T-cell (primary cell): ENCODE measurements at regions not wholly inside any gene's neighbourhood (a gene's known extent, or its start where the extent isn't known, plus 50 kb on each side); places are given as distances from the start of the nearest gene placed in this dataset.

Source experiments
- ATAC-seq, 4 experiments: fragments of 200-7000 bp in 3 of 4; fragments of 150-1000 bp in 1 of 4; cut with Tn5 transposase; replicated peaks in 1 of 4; 1 replicate in 3 of 4; 2 replicates in 1 of 4; pipeline ENCODE4 v1.10.0; 2021; ENCODE audit warnings: moderate library complexity in 3 of 4, mild to moderate bottlenecking in 2 of 4, moderate number of reproducible peaks in 1 of 4
- CTCF ChIA-PET, 2 donors: fragments of 300-600 bp; sonication (Branson Sonifier 250); formaldehyde crosslinking; loops; one replicate each; lab custom pipeline; 2022; ENCODE audit warnings: antibody characterized with exemption in 2 of 2; lab: Charles Lee
- POLR2A ChIA-PET, 2 donors: fragments of 300-600 bp; sonication (Branson Sonifier 250); formaldehyde crosslinking; loops; one replicate each; lab custom pipeline; 2022; ENCODE audit warnings: antibody characterized with exemption in 2 of 2; lab: Charles Lee
- DNase-seq, 35 experiments: peaks; one replicate each; pipeline versions ENCODE4 v3.0.0 to v3.0.0-alpha.2; 2013 to 2023
- H3K27ac ChIP-seq: one replicate; pipeline ENCODE4 v1.5.1; 2013; ENCODE audit warnings: low read length
- H3K27me3 ChIP-seq, 2 experiments: replicated peaks in 1 of 2; 1 replicate in 1 of 2; 2 replicates in 1 of 2; pipeline versions ENCODE4 v1.6.1 to v1.7.0; 2013; ENCODE audit warnings: low read length in 1 of 2, mixed read lengths in 1 of 2; ENCODE audit not compliant: control insufficient read depth in 2 of 2, insufficient read depth in 2 of 2; ENCODE audit errors: extremely low read depth in 1 of 2
- H3K36me3 ChIP-seq, 2 donors: 1 replicate in 1 of 2; 2 replicates in 1 of 2; pipeline versions ENCODE4 v1.6.1 to v1.7.0; 2013; ENCODE audit warnings: low read length in 1 of 2; ENCODE audit not compliant: control insufficient read depth in 2 of 2, insufficient read depth in 1 of 2; ENCODE audit errors: extremely low read depth in 1 of 2
- H3K4me1 ChIP-seq, 2 experiments: 1 replicate in 1 of 2; 2 replicates in 1 of 2; pipeline versions ENCODE4 v1.6.1 to v1.7.0; 2013; ENCODE audit warnings: low read length in 2 of 2, mixed read lengths in 1 of 2; ENCODE audit not compliant: insufficient read depth in 2 of 2, control insufficient read depth in 1 of 2; ENCODE audit errors: extremely low read depth in 1 of 2
- H3K4me3 ChIP-seq, 2 donors: 1 replicate in 1 of 2; 2 replicates in 1 of 2; pipeline versions ENCODE4 v1.5.1 to v1.7.0; 2013; ENCODE audit warnings: mild to moderate bottlenecking in 2 of 2, low read length in 1 of 2, moderate library complexity in 1 of 2; ENCODE audit not compliant: control insufficient read depth in 1 of 2; ENCODE audit errors: extremely low read depth in 1 of 2
- H3K9me3 ChIP-seq: 2 replicates; pipeline ENCODE4 v1.7.0; 2013
- H3K27ac Mint-ChIP-seq, 2 donors: one replicate each; pipeline ENCODE4 v1.8.0; 2020 to 2021; ENCODE audit warnings: mild to moderate bottlenecking in 2 of 2, mixed read lengths in 2 of 2
- H3K27me3 Mint-ChIP-seq, 2 donors: one replicate each; pipeline ENCODE4 v1.8.0; 2021 to 2022; ENCODE audit warnings: mixed read lengths in 2 of 2
- H3K36me3 Mint-ChIP-seq: one replicate; pipeline ENCODE4 v1.8.0; 2021; ENCODE audit warnings: mixed read lengths
- H3K4me1 Mint-ChIP-seq, 3 donors: one replicate each; pipeline ENCODE4 v1.8.0; 2020 to 2022; ENCODE audit warnings: mixed read lengths in 3 of 3, mild to moderate bottlenecking in 1 of 3
- H3K4me3 Mint-ChIP-seq, 3 donors: one replicate each; pipeline ENCODE4 v1.8.0; 2020 to 2022; ENCODE audit warnings: mild to moderate bottlenecking in 3 of 3, mixed read lengths in 3 of 3, moderate library complexity in 3 of 3
- H3K9me3 Mint-ChIP-seq, 3 donors: one replicate each; pipeline ENCODE4 v1.8.0; 2020 to 2022; ENCODE audit warnings: mixed read lengths in 3 of 3
- WGBS: methylation state at CpG from one replicate; pipeline ENCODE4 v1.1.5; 2013; ENCODE audit warnings: missing lambda C conversion rate; ENCODE audit not compliant: insufficient coverage; 5-methylcytosine and 5-hydroxymethylcytosine counted together

DNA sequence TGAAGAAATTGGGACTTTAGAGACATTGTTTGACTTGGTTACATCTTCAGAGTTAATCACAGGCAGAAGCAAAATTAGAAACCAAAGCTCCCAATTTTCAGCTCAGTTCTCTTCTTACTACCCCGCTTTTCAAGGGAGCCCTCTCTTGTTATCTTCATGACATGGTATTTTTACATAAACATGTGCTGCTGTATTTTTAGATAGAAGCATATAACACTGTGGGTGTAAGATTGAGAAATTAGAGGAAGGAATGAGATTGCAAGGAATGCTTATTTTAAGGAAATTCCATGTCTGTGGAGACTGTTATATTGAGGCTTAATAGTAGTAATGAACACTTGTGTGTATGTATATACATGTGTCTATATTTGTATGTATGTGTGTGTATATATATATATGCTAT lies 401.6 kb downstream of the TMEM232 start:
- H3K27me3 ChIP-seq: no peaks in the 10 kb centered on the region
- no peaks in the 10 kb centered on the region for H3K9me3 Mint-ChIP-seq
- no peak overlapping the region for H3K4me3 ChIP-seq
- no peak overlapping the region for H3K27ac ChIP-seq
- POLR2A ChIA-PET: no interaction called here
- no peaks in the 10 kb centered on the region for H3K4me1 Mint-ChIP-seq
- no peaks in the 10 kb centered on the region for H3K27me3 Mint-ChIP-seq
- DNase-seq (no peak), ATAC-seq (no peak)
- no peaks in the 10 kb centered on the region for H3K9me3 ChIP-seq
- H3K4me1 ChIP-seq: no peaks in the 10 kb centered on the region
- no peaks in the 10 kb centered on the region for H3K36me3 ChIP-seq
- CTCF ChIA-PET: no interaction called here
- WGBS: no CpG with 5 or more reads among the region's 1 CpG
- H3K36me3 Mint-ChIP-seq: no peaks in the 10 kb centered on the region
- H3K4me3 Mint-ChIP-seq: no peak overlapping the region
- H3K27ac Mint-ChIP-seq: no peak overlapping the region

GRCh38 chr5:110329955-110330525 lies 396.4 kb downstream of the TMEM232 start:
- Mint-ChIP-seq H3K27ac (no peak overlapping the region), H3K36me3 (no peaks in the 10 kb centered on the region), H3K4me1 (no peaks in the 10 kb centered on the region), H3K9me3 (no peaks in the 10 kb centered on the region), H3K27me3 (peaks cover 0 to 2% of the 10 kb centered on the region in 2 donors), H3K4me3 (no peak overlapping the region)
- WGBS: 25% methylated on average over 1 of the region's 5 CpGs
- ATAC-seq (no peak), DNase-seq (no peak)
- Histone ChIP-seq H3K27me3 (no peaks in the 10 kb centered on the region), H3K4me1 (no peaks in the 10 kb centered on the region), H3K4me3 (no peak overlapping the region), H3K27ac (no peak overlapping the region), H3K36me3 (no peaks in the 10 kb centered on the region), H3K9me3 (no peaks in the 10 kb centered on the region)
- ChIA-PET POLR2A (interaction anchor here in 1 of 2 donors (0.6 kb wide), 1 partner anchor 9 kb away, joined by 5 read pairs; no protein-coding TSS in a partner anchor), CTCF (no interaction called here)

- no peaks in the 10 kb centered on the region for H3K9me3 ChIP-seq
- WGBS: 93% methylated on average over 2 of the region's 4 CpGs
Measured at GRCh38 chr5:110333384-110333783, 393.1 kb downstream of the TMEM232 start.

GRCh38 chr5:110335361-110336066 lies 391.0 kb downstream of the TMEM232 start:
- 70% methylated on average over 3 of the region's 4 CpGs for WGBS
- ChIA-PET CTCF (no interaction called here), POLR2A (no interaction called here)
- DNase-seq: no peak
- Histone ChIP-seq H3K4me1 (no peaks in the 10 kb centered on the region), H3K4me3 (no peak overlapping the region), H3K9me3 (no peaks in the 10 kb centered on the region), H3K27ac (no peak overlapping the region), H3K36me3 (no peaks in the 10 kb centered on the region), H3K27me3 (no peaks in the 10 kb centered on the region)
- no peaks in the 10 kb centered on the region for H3K9me3 Mint-ChIP-seq
- no peak overlapping the region for H3K4me3 Mint-ChIP-seq
- ATAC-seq: no peak
- H3K27ac Mint-ChIP-seq: no peak overlapping the region
- peaks cover 0 to 2% of the 10 kb centered on the region in 2 donors for H3K27me3 Mint-ChIP-seq
- H3K4me1 Mint-ChIP-seq: no peaks in the 10 kb centered on the region
- H3K36me3 Mint-ChIP-seq: no peaks in the 10 kb centered on the region

More at GRCh38 chr5:110333384-110333783, 393.1 kb downstream of the TMEM232 start:
- POLR2A ChIA-PET: no interaction called here
- Mint-ChIP-seq H3K4me3 (no peak overlapping the region), H3K27me3 (peaks cover 0 to 2% of the 10 kb centered on the region in 2 donors), H3K36me3 (no peaks in the 10 kb centered on the region), H3K9me3 (no peaks in the 10 kb centered on the region), H3K4me1 (no peaks in the 10 kb centered on the region), H3K27ac (no peak overlapping the region)
- Histone ChIP-seq H3K27ac (no peak overlapping the region), H3K4me3 (no peak overlapping the region), H3K4me1 (no peaks in the 10 kb centered on the region), H3K27me3 (no peaks in the 10 kb centered on the region), H3K36me3 (no peaks in the 10 kb centered on the region)
- DNase-seq: peak in 1 of 35 experiments; percentile 8
- CTCF ChIA-PET: interaction anchor here (0.6 to 0.7 kb wide), 7 partner anchors 28 to 1587 kb away, joined by 3 to 9 read pairs (median 5); no protein-coding TSS in a partner anchor
- no peak for ATAC-seq

- POLR2A ChIA-PET: interaction anchor here in 1 of 2 donors (0.6 kb wide), 2 partner anchors 9 to 836 kb away, joined by 3 to 5 read pairs; no protein-coding TSS in a partner anchor
- Mint-ChIP-seq H3K36me3 (no peaks in the 10 kb centered on the region), H3K4me1 (no peaks in the 10 kb centered on the region), H3K9me3 (no peaks in the 10 kb centered on the region), H3K4me3 (no peak overlapping the region), H3K27ac (no peak overlapping the region), H3K27me3 (peaks cover 0 to 2% of the 10 kb centered on the region in 2 donors)
- H3K4me3 ChIP-seq: no peak overlapping the region
- CTCF ChIA-PET: no interaction called here
- no peak overlapping the region for H3K27ac ChIP-seq
- no peaks in the 10 kb centered on the region for H3K27me3 ChIP-seq
- DNase-seq (no peak), ATAC-seq (no peak)
- H3K9me3 ChIP-seq: no peaks in the 10 kb centered on the region
- H3K4me1 ChIP-seq: no peaks in the 10 kb centered on the region
- no peaks in the 10 kb centered on the region for H3K36me3 ChIP-seq
- 84% methylated on average over 5 of the region's 7 CpGs for WGBS
Measured at GRCh38 chr5:110338341-110339083, 388.0 kb downstream of the TMEM232 start.

DNA sequence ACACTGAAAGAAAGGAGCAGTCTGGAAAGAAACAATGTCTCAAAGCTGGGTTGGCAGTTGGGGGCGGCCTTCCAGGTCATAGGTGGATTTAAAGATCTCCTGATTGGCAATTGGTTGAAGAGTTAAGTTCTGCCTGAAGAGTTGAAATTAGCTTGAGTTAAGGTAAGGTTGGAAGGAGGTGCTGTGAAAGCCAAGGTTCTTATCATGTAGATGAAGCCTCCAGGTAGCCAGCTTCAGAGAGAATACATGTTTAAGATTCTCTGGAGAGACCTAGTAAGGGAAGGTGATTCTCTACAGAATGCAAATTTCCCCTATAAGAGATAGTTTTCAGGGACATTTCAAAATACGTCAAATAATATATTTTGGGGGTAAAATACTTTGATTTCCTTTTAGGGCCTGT lies 387.1 kb downstream of the TMEM232 start:
- Mint-ChIP-seq H3K27me3 (peaks cover 0 to 2% of the 10 kb centered on the region in 2 donors), H3K9me3 (no peaks in the 10 kb centered on the region), H3K4me3 (no peak overlapping the region), H3K36me3 (no peaks in the 10 kb centered on the region), H3K4me1 (no peaks in the 10 kb centered on the region), H3K27ac (no peak overlapping the region)
- ChIA-PET CTCF (no interaction called here), POLR2A (interaction anchor here in 1 of 2 donors (0.6 kb wide), 2 partner anchors 10 to 837 kb away, joined by 3 to 5 read pairs; no protein-coding TSS in a partner anchor)
- Histone ChIP-seq H3K27ac (no peak overlapping the region), H3K27me3 (no peaks in the 10 kb centered on the region), H3K36me3 (no peaks in the 10 kb centered on the region), H3K9me3 (no peaks in the 10 kb centered on the region), H3K4me1 (no peaks in the 10 kb centered on the region), H3K4me3 (no peak overlapping the region)
- WGBS: 100% methylated on average over 1 of the region's 2 CpGs
- no peak for ATAC-seq
- DNase-seq: no peak
